ENCODE measurements at regions not wholly inside any gene's neighbourhood (a gene's known extent, or its start where the extent isn't known, plus 50 kb on each side); places are given as distances from the start of the nearest gene placed in this dataset.

- Mint-ChIP-seq H3K27me3 (ENCODE audit: insufficient read depth, unreplicated experiment) (no peaks in the 10 kb centered on the region), H3K36me3 (ENCODE audit: insufficient read depth, unreplicated experiment) (no peaks in the 10 kb centered on the region), H3K9me3 (ENCODE audit: unreplicated experiment) (no peaks in the 10 kb centered on the region), H3K4me3 (ENCODE audit: unreplicated experiment) (no peak overlapping the region), H3K27ac (ENCODE audit: unreplicated experiment) (no peak overlapping the region), H3K4me1 (ENCODE audit: low read depth, unreplicated experiment) (peaks cover 14% of the 10 kb centered on the region)
- Histone ChIP-seq H3K27me3 (replicated peaks; ENCODE audit: control insufficient read depth, insufficient read depth, low read length) (no peaks in the 10 kb centered on the region), H3K36me3 (ENCODE audit: control insufficient read depth, insufficient read depth, low read length) (no peaks in the 10 kb centered on the region), H3K4me3 (ENCODE audit: low read depth, low read length) (no peak overlapping the region), H3K9me3 (no peaks in the 10 kb centered on the region), H3K4me1 (0 out of 2 replicates have a peak, but pooled peaks cover 4% of the 10 kb centered on the region)
- intact Hi-C loops (cut with micrococcal nuclease; ENCODE audit: unreplicated experiment), result no loop called here
- CTCF ChIA-PET, result no interaction called here
- BruUV-seq (replicated peaks), result no TSS peak
- no peak for TF ChIP-seq CTCF (IDR thresholded peaks at IDR 0.05; ENCODE audit: insufficient read depth in 1 of 2, low read depth in 1 of 2, low read length in 1 of 2, severe bottlenecking in 1 of 2, unreplicated experiment in 1 of 2)
- POLR2A ChIA-PET, result no interaction called here
- DNase-seq, result no peak
These were observed 624.0 kb downstream of the MID1IP1 start for GRCh38 chrX:39425124-39425806.

GRCh38 chrX:39426101-39426500, 624.8 kb downstream of the MID1IP1 start:
- Histone ChIP-seq H3K27me3 (replicated peaks; ENCODE audit: control insufficient read depth, insufficient read depth, low read length) (no peaks in the 10 kb centered on the region), H3K36me3 (ENCODE audit: control insufficient read depth, insufficient read depth, low read length) (no peaks in the 10 kb centered on the region), H3K4me1 (0 out of 2 replicates have a peak, but pooled peaks cover 4% of the 10 kb centered on the region), H3K4me3 (ENCODE audit: low read depth, low read length) (no peak overlapping the region), H3K9me3 (no peaks in the 10 kb centered on the region)
- intact Hi-C loops (cut with micrococcal nuclease; ENCODE audit: unreplicated experiment), result no loop called here
- POLR2A ChIA-PET, result no interaction called here
- Mint-ChIP-seq H3K4me1 (ENCODE audit: low read depth, unreplicated experiment) (peaks cover 14% of the 10 kb centered on the region), H3K27me3 (ENCODE audit: insufficient read depth, unreplicated experiment) (no peaks in the 10 kb centered on the region), H3K27ac (ENCODE audit: unreplicated experiment) (no peak overlapping the region), H3K9me3 (ENCODE audit: unreplicated experiment) (no peaks in the 10 kb centered on the region), H3K36me3 (ENCODE audit: insufficient read depth, unreplicated experiment) (no peaks in the 10 kb centered on the region), H3K4me3 (ENCODE audit: unreplicated experiment) (no peak overlapping the region)
- CTCF ChIA-PET, result no interaction called here
- DNase-seq, result no peak
- no peak for TF ChIP-seq CTCF (IDR thresholded peaks at IDR 0.05; ENCODE audit: insufficient read depth in 1 of 2, low read depth in 1 of 2, low read length in 1 of 2, severe bottlenecking in 1 of 2, unreplicated experiment in 1 of 2)
- BruUV-seq (replicated peaks), result no TSS peak

GRCh38 chrX:39427492-39427891, 626.2 kb downstream of the MID1IP1 start:
- H3K27me3 ChIP-seq (replicated peaks; ENCODE audit: control insufficient read depth, insufficient read depth, low read length), result no peaks in the 10 kb centered on the region
- intact Hi-C loops (cut with micrococcal nuclease; ENCODE audit: unreplicated experiment), result no loop called here
- no peak overlapping the region for H3K4me3 ChIP-seq (ENCODE audit: low read depth, low read length)
- peaks cover 8% of the 10 kb centered on the region; the same call in 1 of the 2 replicates for H3K4me1 ChIP-seq
- CTCF ChIA-PET, result no interaction called here
- Mint-ChIP-seq H3K4me3 (ENCODE audit: unreplicated experiment) (no peak overlapping the region), H3K27ac (ENCODE audit: unreplicated experiment) (peak overlapping the region; percentile 63), H3K36me3 (ENCODE audit: insufficient read depth, unreplicated experiment) (no peaks in the 10 kb centered on the region), H3K9me3 (ENCODE audit: unreplicated experiment) (no peaks in the 10 kb centered on the region), H3K4me1 (ENCODE audit: low read depth, unreplicated experiment) (peaks cover 21% of the 10 kb centered on the region), H3K27me3 (ENCODE audit: insufficient read depth, unreplicated experiment) (no peaks in the 10 kb centered on the region)
- POLR2A ChIA-PET, result no interaction called here
- no peaks in the 10 kb centered on the region for H3K36me3 ChIP-seq (ENCODE audit: control insufficient read depth, insufficient read depth, low read length)
- TF ChIP-seq CTCF (IDR thresholded peaks at IDR 0.05; ENCODE audit: insufficient read depth in 1 of 2, low read depth in 1 of 2, low read length in 1 of 2, severe bottlenecking in 1 of 2, unreplicated experiment in 1 of 2), result no peak
- peak; percentile 24 to 38 for DNase-seq
- BruUV-seq (replicated peaks), result no TSS peak
- H3K9me3 ChIP-seq, result no peaks in the 10 kb centered on the region

Measured in Caco-2 (cell line).